HUDEP-2 (cell line): ENCODE measurements at regions not wholly inside any gene's neighbourhood (a gene's known extent, or its start where the extent isn't known, plus 50 kb on each side); places are given as distances from the start of the nearest gene placed in this dataset.
A peak's percentile ranks its signal among the peaks of the same experiment; 100 is the strongest.

Experiments
- DNase-seq, 76 experiments: peaks; one replicate each; lab custom pipeline; 2025; ENCODE audit not compliant: unreplicated experiment in 76 of 76; lab: John Stamatoyannopoulos, UW

GRCh38 chr14:45400950-45401640, 148.1 kb upstream of the MIS18BP1 start:
- DNase-seq = no peak

- DNase-seq = no peak
Observed at GRCh38 chr14:45400509-45400908, 147.5 kb upstream of the MIS18BP1 start.

DNA sequence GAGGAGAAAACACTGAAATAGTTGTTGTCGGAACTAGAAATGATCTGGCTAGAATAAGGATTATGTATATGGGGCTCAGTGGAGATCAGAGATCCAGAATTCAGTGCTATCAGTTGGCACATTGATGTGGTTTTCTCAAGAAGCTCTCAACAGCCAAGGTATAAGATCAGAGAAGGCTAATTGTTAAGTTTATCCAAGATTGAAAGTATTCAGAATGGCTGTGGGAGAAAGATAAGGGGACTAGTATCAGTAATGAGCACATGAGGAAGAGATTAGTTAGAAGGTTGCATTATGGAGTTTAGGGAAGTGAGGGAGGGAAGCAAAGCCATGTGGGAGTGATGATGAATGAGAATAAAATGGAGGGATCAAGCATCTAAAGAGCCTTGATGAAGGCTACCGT, 128.1 kb upstream of the MIS18BP1 start:
- DNase-seq = peak in 5 of 76 experiments; percentile 0 to 30 (median 9)

- DNase-seq = peak in 1 of 76 experiments; percentile 6
Observed at GRCh38 chr14:45377166-45377565, 124.2 kb upstream of the MIS18BP1 start.

- DNase-seq = no peak
Observed at GRCh38 chr14:45373877-45374276, 120.9 kb upstream of the MIS18BP1 start.

DNA sequence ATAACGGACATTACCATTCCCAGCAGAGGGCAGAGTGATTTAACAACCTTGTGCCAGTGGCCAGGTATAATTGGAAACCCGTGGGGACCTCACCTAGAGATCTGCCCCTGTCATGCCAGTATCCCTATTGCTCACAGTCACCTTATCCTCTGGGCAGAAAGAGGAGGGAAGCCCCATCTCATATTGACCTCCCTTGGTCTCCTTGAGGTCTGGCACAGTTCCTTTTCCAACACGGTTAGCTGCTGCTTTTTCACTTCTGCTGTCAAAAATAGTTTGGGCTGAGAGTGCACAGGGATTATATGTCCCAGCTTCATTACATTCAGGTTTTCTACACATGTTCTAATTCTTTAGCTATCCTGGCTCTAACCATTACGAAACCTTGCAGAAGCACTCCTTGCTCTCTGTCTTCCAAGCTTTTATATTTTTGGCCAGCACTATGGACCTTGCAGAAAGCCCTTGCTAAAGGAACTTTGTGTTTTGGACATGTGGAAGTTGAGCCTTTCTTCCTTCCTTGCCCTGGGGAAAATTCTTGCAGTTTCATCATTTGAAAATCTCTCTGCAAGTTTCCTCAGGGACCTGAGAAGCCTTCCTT, 111.7 kb upstream of the MIS18BP1 start:
- DNase-seq = no peak

- DNase-seq = no peak
Observed at GRCh38 chr14:45362505-45362904, 109.5 kb upstream of the MIS18BP1 start.

GRCh38 chr14:45361727-45362126, 108.7 kb upstream of the MIS18BP1 start:
- no peak for DNase-seq

GRCh38 chr14:45359746-45360145, 106.7 kb upstream of the MIS18BP1 start:
- DNase-seq = no peak

DNA sequence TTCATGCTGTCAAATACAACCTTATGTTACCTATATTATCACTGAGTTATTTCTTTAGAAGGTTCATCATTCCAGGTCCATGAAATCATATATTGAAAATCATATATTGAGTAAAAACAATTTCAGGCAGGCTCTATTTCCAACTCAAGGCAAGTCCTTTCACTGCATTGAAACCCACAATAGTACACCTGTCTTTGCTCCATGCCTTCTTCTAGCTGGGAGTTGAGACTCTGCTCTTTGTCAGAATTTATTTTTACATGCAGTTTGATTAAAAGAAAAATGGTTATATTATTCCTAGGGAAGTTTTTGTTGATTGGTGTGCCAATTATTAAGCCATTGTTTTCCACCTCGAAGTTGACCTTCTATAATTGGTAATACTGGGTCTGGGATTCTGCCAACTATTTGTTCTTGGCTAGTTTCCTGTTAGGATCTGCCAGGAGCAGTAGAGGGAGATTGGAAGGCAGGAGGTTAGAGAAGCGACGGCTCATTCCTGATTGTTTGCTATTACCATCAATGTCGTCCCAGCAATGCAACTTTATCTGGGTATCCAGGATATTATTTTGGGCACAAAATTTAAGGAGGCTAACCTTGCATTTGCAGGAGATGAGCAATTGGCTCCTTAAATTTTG, 79.5 kb upstream of the MIS18BP1 start:
- no peak for DNase-seq

DNA sequence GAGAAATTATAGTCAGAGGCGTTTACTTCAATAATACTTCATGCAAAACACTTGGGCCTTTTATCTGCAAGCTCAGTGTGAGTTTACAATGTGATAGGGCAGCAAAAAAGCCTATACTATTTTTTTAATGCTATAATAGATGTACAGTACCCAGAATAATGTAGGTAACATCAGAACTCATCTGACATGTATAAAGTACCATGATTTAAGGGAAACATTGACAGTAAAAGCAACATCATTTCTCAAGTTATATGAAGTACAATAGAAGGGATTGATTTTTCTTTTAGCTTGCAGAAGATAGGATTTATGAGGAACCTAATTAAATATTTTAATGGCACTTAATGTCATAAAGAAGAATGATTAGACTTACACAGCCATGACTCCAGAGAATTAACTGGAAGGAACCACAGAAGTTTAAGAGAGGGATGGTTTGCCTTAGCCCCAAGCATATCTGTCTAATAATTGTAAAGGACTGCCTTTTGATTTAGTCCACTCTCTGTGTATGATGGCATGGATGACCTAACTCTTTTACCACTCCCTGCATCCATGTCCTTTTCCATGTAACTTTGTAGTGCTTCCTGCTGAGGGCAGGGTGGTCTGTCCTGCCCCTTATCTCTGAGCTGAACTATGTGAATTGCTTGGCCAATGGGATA, 55.9 kb upstream of the MIS18BP1 start:
- DNase-seq = no peak
